ENCODE measurements at regions not wholly inside any gene's neighbourhood (a gene's known extent, or its start where the extent isn't known, plus 50 kb on each side); places are given as distances from the start of the nearest gene placed in this dataset.

DNA sequence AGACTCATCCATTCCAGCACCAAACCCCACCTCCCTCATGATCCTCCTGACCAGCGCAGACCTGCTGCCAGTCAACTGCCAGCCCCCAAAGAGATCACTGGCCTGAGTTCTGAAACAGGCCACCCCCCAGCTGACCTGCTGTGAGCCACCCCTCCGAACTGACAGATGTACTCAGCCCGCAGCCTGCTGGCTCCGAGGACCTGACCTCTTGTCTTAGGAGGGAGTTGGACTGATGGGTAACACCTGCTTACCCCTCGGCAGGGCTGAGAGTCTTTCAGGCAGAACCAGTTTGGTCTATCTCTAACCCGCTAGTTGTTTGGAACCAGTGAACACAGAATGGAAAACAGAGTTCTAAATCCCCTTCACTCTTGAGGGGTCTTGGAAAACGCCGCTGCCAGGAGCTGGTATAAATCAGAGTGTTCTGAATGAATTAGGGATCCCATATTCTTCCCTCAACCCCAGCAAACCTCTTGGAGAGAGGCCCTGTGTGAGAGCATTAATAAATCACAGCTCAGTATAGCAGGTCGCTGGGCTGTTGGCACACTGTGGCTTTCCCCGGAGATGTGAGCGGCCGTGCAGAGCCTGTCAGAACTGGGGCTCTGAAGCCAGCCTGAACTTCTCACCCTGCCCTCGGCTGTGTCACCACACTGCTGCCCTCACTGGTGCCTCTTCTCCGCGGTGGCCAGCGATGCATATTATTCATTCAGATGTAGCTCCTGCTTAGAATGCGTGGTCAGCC lies 165.1 kb upstream of the NCAM1 start:
- DNase-seq, result peak; percentile 24

DNA sequence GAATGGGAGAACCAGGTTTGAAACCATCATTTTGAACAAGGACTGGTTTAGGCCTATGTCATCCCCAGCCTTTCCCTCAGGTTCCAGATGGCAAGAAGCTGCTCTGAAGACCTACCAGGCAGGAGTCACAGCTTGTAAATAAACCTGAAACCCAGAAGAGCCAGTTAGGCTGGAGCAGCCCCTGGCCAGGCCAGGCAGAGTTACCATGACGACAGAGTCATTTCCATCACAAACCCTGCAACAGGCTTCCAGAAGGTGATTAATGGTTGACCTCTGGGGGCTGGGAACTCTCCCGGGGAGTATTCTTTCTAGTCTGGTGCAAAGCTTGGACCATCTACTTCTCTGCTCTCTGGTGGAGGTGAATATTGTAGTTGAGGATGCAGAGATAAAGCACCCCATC lies 164.1 kb upstream of the NCAM1 start:
- DNase-seq, result peak; percentile 9

- no peak for DNase-seq
These were observed 163.4 kb upstream of the NCAM1 start for GRCh38 chr11:112797648-112798293.

GRCh38 chr11:112801025-112801816 lies 160.0 kb upstream of the NCAM1 start:
- DNase-seq, result no peak

GRCh38 chr11:112801817-112802088 lies 159.5 kb upstream of the NCAM1 start:
- DNase-seq, result no peak

- no peak for DNase-seq
These were observed 155.6 kb upstream of the NCAM1 start for GRCh38 chr11:112805658-112806057.

DNA sequence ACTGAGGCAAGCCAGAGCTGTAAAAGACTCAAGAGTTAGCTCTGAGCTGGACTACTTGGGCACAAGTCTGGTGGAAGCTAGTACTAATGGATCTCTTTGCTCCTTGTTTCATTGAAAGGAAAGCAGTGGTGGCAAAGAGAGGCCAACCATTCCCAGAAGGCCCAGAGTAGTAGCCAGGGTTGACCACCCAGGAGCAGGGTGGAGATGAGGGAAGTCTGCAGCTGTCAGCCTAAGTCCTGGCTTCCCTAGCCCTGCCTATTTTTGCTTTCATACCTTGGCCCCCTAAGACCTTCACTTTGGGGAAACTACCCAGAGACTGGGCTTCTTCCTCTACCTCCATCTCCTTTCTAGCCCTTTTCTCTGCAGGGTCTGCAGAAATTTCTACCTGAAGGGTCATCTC lies 155.0 kb upstream of the NCAM1 start:
- no peak for DNase-seq

DNA sequence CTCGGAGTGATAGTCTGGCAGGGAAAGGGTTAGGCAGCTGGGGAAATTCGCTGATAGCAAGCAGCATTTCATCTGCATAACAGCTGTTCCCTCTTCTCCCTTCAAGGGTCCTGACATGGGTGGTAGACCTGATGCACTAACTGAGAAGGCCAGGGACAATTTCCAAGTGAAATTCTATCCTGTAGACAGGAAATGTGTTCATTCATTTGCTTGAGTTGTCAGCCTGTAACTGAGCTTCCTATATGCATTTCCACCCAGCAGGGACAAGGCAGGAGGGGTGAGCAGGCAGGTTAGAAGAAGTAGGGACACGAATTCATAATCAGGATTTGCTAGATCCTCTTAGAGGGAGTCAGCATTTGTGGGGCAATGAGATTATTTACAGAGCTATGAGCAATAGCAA lies 154.3 kb upstream of the NCAM1 start:
- peak; percentile 44 for DNase-seq

GRCh38 chr11:112809429-112809828 lies 151.8 kb upstream of the NCAM1 start:
- no peak for DNase-seq

- no peak for DNase-seq
These were observed 150.3 kb upstream of the NCAM1 start for GRCh38 chr11:112810951-112811350.

GRCh38 chr11:112811783-112812182 lies 149.4 kb upstream of the NCAM1 start:
- DNase-seq, result no peak

- DNase-seq, result no peak
These were observed 148.5 kb upstream of the NCAM1 start for GRCh38 chr11:112812729-112813128.

- DNase-seq, result no peak
These were observed 147.1 kb upstream of the NCAM1 start for GRCh38 chr11:112814168-112814567.

DNA sequence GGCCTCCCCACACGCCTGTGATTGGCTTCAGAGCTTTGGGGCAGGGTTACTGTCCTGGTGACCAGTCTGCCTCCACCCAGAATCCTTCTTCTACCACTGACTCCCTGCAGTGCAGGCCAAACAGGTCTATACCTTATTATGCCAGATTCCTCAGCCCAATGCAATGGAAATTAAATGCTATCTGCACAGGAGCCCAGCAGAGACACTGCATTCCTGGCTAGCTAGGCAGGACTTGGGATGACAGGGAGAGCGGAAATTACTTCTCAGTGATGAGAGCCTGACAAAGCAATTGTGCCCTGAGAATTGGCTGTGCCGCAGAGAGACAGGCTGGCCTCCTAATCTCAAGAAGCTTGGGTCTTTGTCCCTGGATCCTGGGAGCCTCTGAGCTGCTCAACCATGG lies 143.8 kb upstream of the NCAM1 start:
- no peak for DNase-seq

GRCh38 chr11:112822478-112823274 lies 138.5 kb upstream of the NCAM1 start:
- DNase-seq, result peak; percentile 63

DNA sequence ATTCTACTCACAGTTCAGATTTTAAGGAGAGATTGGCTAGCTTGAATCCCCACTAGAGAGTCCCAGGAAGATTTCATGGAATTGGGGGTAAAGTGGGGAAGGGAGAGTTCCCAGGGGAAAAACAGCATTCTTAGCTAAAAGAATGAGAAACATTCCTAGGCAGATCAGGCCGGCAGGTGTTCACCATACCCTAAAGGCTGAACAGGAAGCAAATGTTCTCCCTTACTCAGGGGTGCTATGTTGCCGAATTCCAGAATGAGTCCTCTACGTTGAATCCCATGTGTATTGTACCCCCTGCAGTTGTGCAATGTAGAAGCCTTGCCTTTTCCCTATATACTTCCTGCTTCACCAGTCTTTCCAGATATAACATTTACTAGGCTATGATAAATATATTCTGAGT lies 135.2 kb upstream of the NCAM1 start:
- DNase-seq, result no peak

DNA sequence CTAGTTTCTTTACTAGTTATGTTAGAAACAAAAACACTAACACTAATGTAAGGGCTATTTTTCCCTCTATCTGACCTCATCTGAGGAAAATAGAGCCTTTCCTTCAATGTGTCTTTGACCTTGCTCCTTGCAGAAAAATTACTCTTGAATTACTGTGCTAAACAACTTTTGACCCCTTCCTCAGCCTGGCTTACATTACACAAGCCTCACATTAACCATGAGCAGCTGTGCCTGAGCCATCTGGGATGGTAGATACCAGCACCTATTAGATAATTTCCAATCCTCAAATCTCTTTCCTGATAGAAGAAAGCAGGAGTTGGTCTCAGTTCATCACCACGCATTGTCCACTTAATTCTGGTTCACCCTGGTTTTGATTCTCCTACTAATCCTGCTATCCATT lies 134.4 kb upstream of the NCAM1 start:
- no peak for DNase-seq

GRCh38 chr11:112828421-112828820 lies 132.8 kb upstream of the NCAM1 start:
- no peak for DNase-seq

DNA sequence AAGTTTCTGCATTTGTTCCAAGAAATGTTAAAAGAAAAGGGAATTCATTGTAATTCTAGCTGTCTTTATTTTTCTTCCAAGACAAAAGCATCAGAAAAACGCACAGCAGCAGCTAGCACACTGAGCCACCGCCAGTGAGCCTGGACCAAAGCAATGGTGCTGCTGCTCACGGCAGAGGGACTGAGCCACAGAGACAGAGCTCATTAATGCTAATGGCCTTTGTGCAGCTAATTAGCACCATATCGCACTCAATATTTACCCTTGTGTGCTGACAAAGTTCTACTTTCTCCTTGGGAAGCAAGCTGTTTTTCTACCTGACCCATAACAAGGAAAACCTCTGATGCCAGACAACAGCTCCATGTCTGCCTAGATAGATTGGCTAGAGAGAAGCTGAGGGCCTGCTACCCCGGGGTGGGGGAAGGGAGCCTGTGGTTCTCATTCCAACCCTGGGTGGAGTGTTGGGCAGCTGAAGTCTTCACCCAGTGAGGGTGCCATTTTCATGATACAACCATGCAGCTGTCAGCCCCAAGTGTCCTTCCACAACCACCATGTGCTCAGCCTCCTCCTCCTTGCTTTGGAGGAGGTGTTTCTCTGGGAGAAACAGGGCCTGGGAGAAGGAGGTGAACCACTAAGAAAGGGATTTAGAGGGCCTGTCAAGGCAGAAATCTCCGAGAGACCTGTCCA lies 131.1 kb upstream of the NCAM1 start:
- no peak for DNase-seq

DNA sequence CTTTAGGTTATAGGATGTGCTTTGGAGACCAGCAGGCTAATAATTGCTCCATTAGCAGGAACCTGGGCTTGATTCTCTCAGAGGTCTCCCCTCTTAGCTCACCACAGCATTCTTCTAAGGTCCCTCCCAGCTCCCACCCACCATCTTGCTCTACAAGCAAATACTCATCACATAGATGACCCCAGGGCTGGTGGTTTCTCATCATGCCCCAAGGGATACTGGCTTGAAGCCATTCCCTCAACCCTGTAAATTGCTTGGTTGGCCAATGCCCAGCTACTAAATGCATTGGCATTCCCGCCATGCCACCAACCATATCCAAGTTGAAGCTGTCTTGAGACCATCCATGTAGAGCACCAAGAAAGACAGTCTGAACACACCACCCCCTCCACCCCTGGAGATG lies 130.2 kb upstream of the NCAM1 start:
- no peak for DNase-seq

GRCh38 chr11:112831969-112832766 lies 129.1 kb upstream of the NCAM1 start:
- no peak for DNase-seq

DNA sequence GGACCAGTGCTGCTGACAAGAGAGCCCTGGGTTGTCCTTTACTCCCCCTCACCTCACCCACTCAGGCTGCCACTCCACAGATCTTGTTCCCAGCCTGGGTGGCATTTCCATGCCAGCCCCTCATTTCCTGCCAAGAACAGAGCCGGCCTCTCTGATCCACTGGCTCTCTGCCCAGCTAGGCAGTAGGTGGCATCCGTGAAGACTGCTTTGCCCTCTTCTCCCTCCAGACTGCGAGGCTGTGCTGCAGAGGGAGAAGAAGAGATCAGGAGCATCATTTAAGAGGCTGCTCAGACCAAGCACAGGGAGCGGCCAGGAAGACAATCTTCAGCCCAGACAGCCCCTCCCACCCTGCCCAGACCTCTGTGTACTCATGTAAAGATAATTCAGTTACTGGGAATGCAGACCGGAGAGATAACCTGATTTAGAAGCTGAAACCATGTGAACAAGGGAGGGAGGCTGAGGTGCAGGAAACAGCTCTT lies 126.9 kb upstream of the NCAM1 start:
- no peak for DNase-seq

All from NCI-H524 treated with DMSO at 0.1 percent for 48 hours (cell line).